ENCODE measurements at regions not wholly inside any gene's neighbourhood (a gene's known extent, or its start where the extent isn't known, plus 50 kb on each side); places are given as distances from the start of the nearest gene placed in this dataset.

- no peak for DNase-seq (ENCODE audit: extremely low read depth, low read depth, low spot score)
These were observed 2148.5 kb upstream of the PIK3C3 start for GRCh38 chr18:39806525-39806924.

- DNase-seq (ENCODE audit: extremely low read depth, low read depth, low spot score), result no peak
These were observed 2149.8 kb upstream of the PIK3C3 start for GRCh38 chr18:39805218-39805617.

- no peak for DNase-seq (ENCODE audit: extremely low read depth, low read depth, low spot score)
These were observed 2152.3 kb upstream of the PIK3C3 start for GRCh38 chr18:39802648-39803229.

GRCh38 chr18:39801848-39802247, 2153.2 kb upstream of the PIK3C3 start:
- no peak for DNase-seq (ENCODE audit: extremely low read depth, low read depth, low spot score)

GRCh38 chr18:39801010-39801409, 2154.0 kb upstream of the PIK3C3 start:
- no peak for DNase-seq (ENCODE audit: extremely low read depth, low read depth, low spot score)

- no peak for DNase-seq (ENCODE audit: extremely low read depth, low read depth, low spot score)
These were observed 2156.0 kb upstream of the PIK3C3 start for GRCh38 chr18:39799006-39799405.

GRCh38 chr18:39796393-39796792, 2158.6 kb upstream of the PIK3C3 start:
- no peak for DNase-seq (ENCODE audit: extremely low read depth, low read depth, low spot score)

GRCh38 chr18:39795350-39795749, 2159.7 kb upstream of the PIK3C3 start:
- DNase-seq (ENCODE audit: extremely low read depth, low read depth, low spot score), result no peak

GRCh38 chr18:39793609-39794008, 2161.4 kb upstream of the PIK3C3 start:
- no peak for DNase-seq (ENCODE audit: extremely low read depth, low read depth, low spot score)

GRCh38 chr18:39788383-39788782, 2166.7 kb upstream of the PIK3C3 start:
- no peak for DNase-seq (ENCODE audit: extremely low read depth, low read depth, low spot score)

GRCh38 chr18:39786477-39786876, 2168.6 kb upstream of the PIK3C3 start:
- no peak for DNase-seq (ENCODE audit: extremely low read depth, low read depth, low spot score)

GRCh38 chr18:39784541-39784940, 2170.5 kb upstream of the PIK3C3 start:
- DNase-seq (ENCODE audit: extremely low read depth, low read depth, low spot score), result no peak

- no peak for DNase-seq (ENCODE audit: extremely low read depth, low read depth, low spot score)
These were observed 2173.5 kb upstream of the PIK3C3 start for GRCh38 chr18:39781565-39781964.

- DNase-seq (ENCODE audit: extremely low read depth, low read depth, low spot score), result no peak
These were observed 2174.3 kb upstream of the PIK3C3 start for GRCh38 chr18:39780774-39781173.

- DNase-seq (ENCODE audit: extremely low read depth, low read depth, low spot score), result no peak
These were observed 2175.1 kb upstream of the PIK3C3 start for GRCh38 chr18:39779926-39780325.

GRCh38 chr18:39776766-39777165, 2178.3 kb upstream of the PIK3C3 start:
- no peak for DNase-seq (ENCODE audit: extremely low read depth, low read depth, low spot score)

- DNase-seq (ENCODE audit: extremely low read depth, low read depth, low spot score), result no peak
These were observed 2180.0 kb upstream of the PIK3C3 start for GRCh38 chr18:39774957-39775598.

- no peak for DNase-seq (ENCODE audit: extremely low read depth, low read depth, low spot score)
These were observed 2181.4 kb upstream of the PIK3C3 start for GRCh38 chr18:39773646-39774045.

GRCh38 chr18:39772155-39772919, 2182.7 kb upstream of the PIK3C3 start:
- no peak for DNase-seq (ENCODE audit: extremely low read depth, low read depth, low spot score)

- DNase-seq (ENCODE audit: extremely low read depth, low read depth, low spot score), result no peak
These were observed 2184.6 kb upstream of the PIK3C3 start for GRCh38 chr18:39770399-39770798.

- no peak for DNase-seq (ENCODE audit: extremely low read depth, low read depth, low spot score)
These were observed 2190.2 kb upstream of the PIK3C3 start for GRCh38 chr18:39764873-39765272.

- DNase-seq (ENCODE audit: extremely low read depth, low read depth, low spot score), result no peak
These were observed 2193.8 kb upstream of the PIK3C3 start for GRCh38 chr18:39761273-39761672.

Measured in glomerular endothelial cell (primary cell).